ENCODE measurements at regions not wholly inside any gene's neighbourhood (a gene's known extent, or its start where the extent isn't known, plus 50 kb on each side); places are given as distances from the start of the nearest gene placed in this dataset.

DNA sequence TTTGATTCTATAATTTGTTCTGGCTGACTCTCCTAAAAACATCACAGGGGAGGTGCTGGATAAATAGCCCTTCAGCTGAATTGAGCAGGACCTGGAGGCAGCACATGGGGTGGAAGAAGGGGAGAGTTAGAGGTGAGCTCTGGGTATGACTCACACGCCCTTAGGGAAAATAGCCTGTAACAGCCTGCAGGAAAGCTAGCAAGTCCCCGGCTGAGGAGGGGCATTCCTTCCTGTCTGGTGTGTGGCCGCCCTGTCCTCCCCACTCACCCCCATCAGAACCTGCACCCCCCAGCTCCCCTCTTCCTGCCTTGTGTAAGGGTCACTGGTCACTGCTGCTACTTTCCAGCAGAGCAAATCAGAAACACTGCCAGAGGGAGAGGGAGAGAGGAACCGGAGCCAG is 187.4 kb downstream of the C16orf95 start:
- TF ChIP-seq, protein P1, sequence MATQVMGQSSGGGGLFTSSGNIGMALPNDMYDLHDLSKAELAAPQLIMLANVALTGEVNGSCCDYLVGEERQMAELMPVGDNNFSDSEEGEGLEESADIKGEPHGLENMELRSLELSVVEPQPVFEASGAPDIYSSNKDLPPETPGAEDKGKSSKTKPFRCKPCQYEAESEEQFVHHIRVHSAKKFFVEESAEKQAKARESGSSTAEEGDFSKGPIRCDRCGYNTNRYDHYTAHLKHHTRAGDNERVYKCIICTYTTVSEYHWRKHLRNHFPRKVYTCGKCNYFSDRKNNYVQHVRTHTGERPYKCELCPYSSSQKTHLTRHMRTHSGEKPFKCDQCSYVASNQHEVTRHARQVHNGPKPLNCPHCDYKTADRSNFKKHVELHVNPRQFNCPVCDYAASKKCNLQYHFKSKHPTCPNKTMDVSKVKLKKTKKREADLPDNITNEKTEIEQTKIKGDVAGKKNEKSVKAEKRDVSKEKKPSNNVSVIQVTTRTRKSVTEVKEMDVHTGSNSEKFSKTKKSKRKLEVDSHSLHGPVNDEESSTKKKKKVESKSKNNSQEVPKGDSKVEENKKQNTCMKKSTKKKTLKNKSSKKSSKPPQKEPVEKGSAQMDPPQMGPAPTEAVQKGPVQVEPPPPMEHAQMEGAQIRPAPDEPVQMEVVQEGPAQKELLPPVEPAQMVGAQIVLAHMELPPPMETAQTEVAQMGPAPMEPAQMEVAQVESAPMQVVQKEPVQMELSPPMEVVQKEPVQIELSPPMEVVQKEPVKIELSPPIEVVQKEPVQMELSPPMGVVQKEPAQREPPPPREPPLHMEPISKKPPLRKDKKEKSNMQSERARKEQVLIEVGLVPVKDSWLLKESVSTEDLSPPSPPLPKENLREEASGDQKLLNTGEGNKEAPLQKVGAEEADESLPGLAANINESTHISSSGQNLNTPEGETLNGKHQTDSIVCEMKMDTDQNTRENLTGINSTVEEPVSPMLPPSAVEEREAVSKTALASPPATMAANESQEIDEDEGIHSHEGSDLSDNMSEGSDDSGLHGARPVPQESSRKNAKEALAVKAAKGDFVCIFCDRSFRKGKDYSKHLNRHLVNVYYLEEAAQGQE (IDR thresholded peaks at IDR 0.05) = no peak
- TF ChIP-seq, protein P2, sequence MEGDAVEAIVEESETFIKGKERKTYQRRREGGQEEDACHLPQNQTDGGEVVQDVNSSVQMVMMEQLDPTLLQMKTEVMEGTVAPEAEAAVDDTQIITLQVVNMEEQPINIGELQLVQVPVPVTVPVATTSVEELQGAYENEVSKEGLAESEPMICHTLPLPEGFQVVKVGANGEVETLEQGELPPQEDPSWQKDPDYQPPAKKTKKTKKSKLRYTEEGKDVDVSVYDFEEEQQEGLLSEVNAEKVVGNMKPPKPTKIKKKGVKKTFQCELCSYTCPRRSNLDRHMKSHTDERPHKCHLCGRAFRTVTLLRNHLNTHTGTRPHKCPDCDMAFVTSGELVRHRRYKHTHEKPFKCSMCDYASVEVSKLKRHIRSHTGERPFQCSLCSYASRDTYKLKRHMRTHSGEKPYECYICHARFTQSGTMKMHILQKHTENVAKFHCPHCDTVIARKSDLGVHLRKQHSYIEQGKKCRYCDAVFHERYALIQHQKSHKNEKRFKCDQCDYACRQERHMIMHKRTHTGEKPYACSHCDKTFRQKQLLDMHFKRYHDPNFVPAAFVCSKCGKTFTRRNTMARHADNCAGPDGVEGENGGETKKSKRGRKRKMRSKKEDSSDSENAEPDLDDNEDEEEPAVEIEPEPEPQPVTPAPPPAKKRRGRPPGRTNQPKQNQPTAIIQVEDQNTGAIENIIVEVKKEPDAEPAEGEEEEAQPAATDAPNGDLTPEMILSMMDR (IDR thresholded peaks at IDR 0.05) = no peak
- TF ChIP-seq KDM5A (IDR thresholded peaks at IDR 0.05) = no peak
- no peak for TF ChIP-seq RAD21 (conservative IDR thresholded peaks at IDR 0.05 in 1 of 2, IDR thresholded peaks at IDR 0.05 in 1 of 2)
- TF ChIP-seq EHMT2 (IDR thresholded peaks at IDR 0.05; ENCODE audit: low read depth) = no peak
- no peak for TF ChIP-seq POLR2A (IDR thresholded peaks at IDR 0.05; ENCODE audit: low read length)
- TF ChIP-seq, protein P3, sequence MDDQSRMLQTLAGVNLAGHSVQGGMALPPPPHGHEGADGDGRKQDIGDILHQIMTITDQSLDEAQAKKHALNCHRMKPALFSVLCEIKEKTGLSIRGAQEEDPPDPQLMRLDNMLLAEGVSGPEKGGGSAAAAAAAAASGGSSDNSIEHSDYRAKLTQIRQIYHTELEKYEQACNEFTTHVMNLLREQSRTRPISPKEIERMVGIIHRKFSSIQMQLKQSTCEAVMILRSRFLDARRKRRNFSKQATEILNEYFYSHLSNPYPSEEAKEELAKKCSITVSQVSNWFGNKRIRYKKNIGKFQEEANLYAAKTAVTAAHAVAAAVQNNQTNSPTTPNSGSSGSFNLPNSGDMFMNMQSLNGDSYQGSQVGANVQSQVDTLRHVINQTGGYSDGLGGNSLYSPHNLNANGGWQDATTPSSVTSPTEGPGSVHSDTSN (IDR thresholded peaks at IDR 0.05) = no peak
- TF ChIP-seq MAFK (IDR thresholded peaks at IDR 0.05; ENCODE audit: partially characterized antibody) = no peak
- no peak for TF ChIP-seq NFE2L2 (conservative IDR thresholded peaks at IDR 0.05; ENCODE audit: low read length)
- no peak for TF ChIP-seq TP53 (CRISPR knock-in tag; IDR thresholded peaks at IDR 0.05)
- TF ChIP-seq EP300 (IDR thresholded peaks at IDR 0.05) = no peak
- TF ChIP-seq CHD2 (IDR thresholded peaks at IDR 0.05; ENCODE audit: low read length, partially characterized antibody) = no peak

Measured in A549 (cell line).